ENCODE measurements at regions not wholly inside any gene's neighbourhood (a gene's known extent, or its start where the extent isn't known, plus 50 kb on each side); places are given as distances from the start of the nearest gene placed in this dataset.

- TF ChIP-seq CTCF (IDR thresholded peaks at IDR 0.05), result no peak
- no peak for TF ChIP-seq POLR2A (IDR thresholded peaks at IDR 0.05)
Measured at GRCh38 chr2:186917866-186918265, 68.9 kb upstream of the ZSWIM2 start.
